ENCODE measurements at regions not wholly inside any gene's neighbourhood (a gene's known extent, or its start where the extent isn't known, plus 50 kb on each side); places are given as distances from the start of the nearest gene placed in this dataset.

DNA sequence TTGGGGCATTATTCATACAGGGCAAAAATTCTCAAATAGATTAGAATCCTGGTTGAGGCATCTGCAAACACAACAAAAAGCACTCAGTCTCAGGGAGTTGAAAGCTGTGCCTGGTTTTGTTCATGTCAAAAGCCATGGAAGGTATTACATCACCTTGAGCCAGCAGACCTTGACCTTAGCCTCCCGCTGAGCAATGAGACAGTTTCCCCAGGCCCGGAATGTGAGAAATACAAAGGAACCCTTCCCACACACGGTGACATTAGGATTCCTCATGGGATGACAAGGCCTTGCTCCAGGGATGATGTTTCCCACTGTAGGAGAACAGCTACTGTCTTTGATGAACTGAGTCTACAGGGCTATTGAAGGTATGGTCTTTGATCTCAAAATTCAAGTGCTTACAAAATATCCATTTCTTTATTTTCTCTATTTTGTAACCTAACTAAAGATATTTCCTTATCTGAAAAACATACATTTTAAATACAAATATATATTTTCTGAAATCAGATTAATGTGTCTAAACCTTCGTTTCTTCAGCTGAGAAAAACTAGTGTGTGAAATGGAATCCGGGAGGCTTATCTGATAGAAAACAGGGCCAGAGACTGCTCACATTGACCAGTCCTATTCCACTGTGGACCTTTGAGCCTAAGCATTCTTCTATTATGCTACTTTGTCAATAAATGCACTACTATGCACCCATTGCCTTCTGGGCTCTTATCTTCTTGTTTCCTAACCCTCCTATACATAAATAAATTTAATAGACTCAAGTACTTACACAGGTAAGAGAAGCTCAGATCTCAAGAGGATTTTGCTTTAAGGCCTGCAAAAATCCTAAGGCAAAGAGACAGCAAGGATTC is 298.2 kb downstream of the KBTBD8 start (continued):
- TF ChIP-seq POU5F1 (IDR thresholded peaks at IDR 0.05; ENCODE audit: low read depth, low read length) (no peak), USF2 (IDR thresholded peaks at IDR 0.05; ENCODE audit: low read length) (no peak), FOSL1 (IDR thresholded peaks at IDR 0.05; ENCODE audit: insufficient read depth, low read depth, low read length) (no peak)

Measured in H1 (cell line).